Neural progenitor cell (in vitro differentiated cells): ENCODE measurements at regions not wholly inside any gene's neighbourhood (a gene's known extent, or its start where the extent isn't known, plus 50 kb on each side); places are given as distances from the start of the nearest gene placed in this dataset.

Source experiments
- CTCF ChIP-seq: fragments of 200-600 bp; sonication (generic); IDR thresholded peaks from 2 replicates; pipeline ENCODE4 v1.5.1; 2017; ENCODE audit warnings: antibody characterized with exemption, mild to moderate bottlenecking
- EZH2 ChIP-seq: fragments of 200-600 bp; sonication (generic); IDR thresholded peaks from 2 replicates; pipeline ENCODE4 v1.6.1; 2017; ENCODE audit warnings: antibody characterized with exemption, mild to moderate bottlenecking, moderate library complexity
- EZH2phosphoT487 ChIP-seq: fragments of 200-600 bp; sonication (generic); IDR thresholded peaks from 2 replicates; pipeline ENCODE4 v1.6.1; 2017; ENCODE audit warnings: antibody characterized with exemption

GRCh38 chr21:38954588-38955004 lies 148.9 kb downstream of the ETS2 start:
- TF ChIP-seq EZH2 (no peak), CTCF (no peak), EZH2phosphoT487 (no peak)
